ENCODE measurements at regions not wholly inside any gene's neighbourhood (a gene's known extent, or its start where the extent isn't known, plus 50 kb on each side); places are given as distances from the start of the nearest gene placed in this dataset.

DNA sequence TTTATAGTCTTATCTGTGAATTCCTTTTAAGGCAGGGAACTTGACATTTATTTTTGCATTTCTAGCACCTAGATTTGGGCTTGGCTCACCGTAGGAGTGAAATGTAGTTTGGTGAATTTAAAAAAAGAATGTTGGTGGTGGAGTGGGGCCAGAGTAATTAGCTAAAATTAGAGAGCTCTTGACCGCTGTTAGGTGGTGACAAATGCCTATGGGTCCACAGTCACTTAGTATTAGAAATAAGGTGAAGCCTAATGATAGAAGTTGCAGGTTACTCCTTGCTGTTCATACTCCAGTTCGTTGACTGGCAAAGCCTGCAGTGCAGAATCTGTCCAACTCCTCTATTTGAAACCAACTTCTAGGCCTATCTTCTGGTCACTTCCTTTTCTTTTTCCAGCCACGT lies 318.8 kb upstream of the NRIP1 start:
- no peak for TF ChIP-seq RARB (CRISPR knock-in tag; IDR thresholded peaks at IDR 0.05)
- TF ChIP-seq PPARA (CRISPR knock-in tag; IDR thresholded peaks at IDR 0.05; ENCODE audit: borderline replicate concordance): no peak
- TF ChIP-seq, protein P1, sequence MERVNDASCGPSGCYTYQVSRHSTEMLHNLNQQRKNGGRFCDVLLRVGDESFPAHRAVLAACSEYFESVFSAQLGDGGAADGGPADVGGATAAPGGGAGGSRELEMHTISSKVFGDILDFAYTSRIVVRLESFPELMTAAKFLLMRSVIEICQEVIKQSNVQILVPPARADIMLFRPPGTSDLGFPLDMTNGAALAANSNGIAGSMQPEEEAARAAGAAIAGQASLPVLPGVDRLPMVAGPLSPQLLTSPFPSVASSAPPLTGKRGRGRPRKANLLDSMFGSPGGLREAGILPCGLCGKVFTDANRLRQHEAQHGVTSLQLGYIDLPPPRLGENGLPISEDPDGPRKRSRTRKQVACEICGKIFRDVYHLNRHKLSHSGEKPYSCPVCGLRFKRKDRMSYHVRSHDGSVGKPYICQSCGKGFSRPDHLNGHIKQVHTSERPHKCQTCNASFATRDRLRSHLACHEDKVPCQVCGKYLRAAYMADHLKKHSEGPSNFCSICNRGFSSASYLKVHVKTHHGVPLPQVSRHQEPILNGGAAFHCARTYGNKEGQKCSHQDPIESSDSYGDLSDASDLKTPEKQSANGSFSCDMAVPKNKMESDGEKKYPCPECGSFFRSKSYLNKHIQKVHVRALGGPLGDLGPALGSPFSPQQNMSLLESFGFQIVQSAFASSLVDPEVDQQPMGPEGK (CRISPR knock-in tag; IDR thresholded peaks at IDR 0.05; ENCODE audit: borderline replicate concordance): no peak
- no peak for TF ChIP-seq ESRRG (CRISPR knock-in tag; IDR thresholded peaks at IDR 0.05)
- no peak for TF ChIP-seq ARNTL (CRISPR knock-in tag; IDR thresholded peaks at IDR 0.05; ENCODE audit: borderline replicate concordance, low read depth)
- TF ChIP-seq SNAI2 (CRISPR knock-in tag; IDR thresholded peaks at IDR 0.05): no peak
- TF ChIP-seq, protein P2, sequence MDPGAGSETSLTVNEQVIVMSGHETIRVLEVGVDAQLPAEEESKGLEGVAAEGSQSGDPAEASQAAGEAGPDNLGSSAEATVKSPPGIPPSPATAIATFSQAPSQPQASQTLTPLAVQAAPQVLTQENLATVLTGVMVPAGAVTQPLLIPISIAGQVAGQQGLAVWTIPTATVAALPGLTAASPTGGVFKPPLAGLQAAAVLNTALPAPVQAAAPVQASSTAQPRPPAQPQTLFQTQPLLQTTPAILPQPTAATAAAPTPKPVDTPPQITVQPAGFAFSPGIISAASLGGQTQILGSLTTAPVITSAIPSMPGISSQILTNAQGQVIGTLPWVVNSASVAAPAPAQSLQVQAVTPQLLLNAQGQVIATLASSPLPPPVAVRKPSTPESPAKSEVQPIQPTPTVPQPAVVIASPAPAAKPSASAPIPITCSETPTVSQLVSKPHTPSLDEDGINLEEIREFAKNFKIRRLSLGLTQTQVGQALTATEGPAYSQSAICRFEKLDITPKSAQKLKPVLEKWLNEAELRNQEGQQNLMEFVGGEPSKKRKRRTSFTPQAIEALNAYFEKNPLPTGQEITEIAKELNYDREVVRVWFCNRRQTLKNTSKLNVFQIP (CRISPR knock-in tag; IDR thresholded peaks at IDR 0.05; ENCODE audit: borderline replicate concordance, low read depth): no peak
- TF ChIP-seq ISL1 (CRISPR knock-in tag; IDR thresholded peaks at IDR 0.05): no peak
- TF ChIP-seq ZFP3 (CRISPR knock-in tag; IDR thresholded peaks at IDR 0.05): no peak
- TF ChIP-seq TOX (CRISPR knock-in tag; IDR thresholded peaks at IDR 0.05; ENCODE audit: borderline replicate concordance): no peak
- no peak for TF ChIP-seq ZNF565 (CRISPR knock-in tag; conservative IDR thresholded peaks at IDR 0.05; ENCODE audit: low read depth)
- TF ChIP-seq TCF4 (CRISPR knock-in tag; IDR thresholded peaks at IDR 0.05; ENCODE audit: borderline replicate concordance): no peak
- TF ChIP-seq ZFP30 (CRISPR knock-in tag; IDR thresholded peaks at IDR 0.05): no peak

Measured in SK-N-SH treated with all-trans-retinoic acid at 6 μM for 48 hours (cell line).